ENCODE measurements at regions not wholly inside any gene's neighbourhood (a gene's known extent, or its start where the extent isn't known, plus 50 kb on each side); places are given as distances from the start of the nearest gene placed in this dataset.

- Histone ChIP-seq H4K20me1 (ENCODE audit: control insufficient read depth, extremely low read depth, insufficient read depth, low read length) (no peaks in the 10 kb centered on the region), H3K27ac (ENCODE audit: insufficient read depth, low read length) (no peak overlapping the region), H3K27me3 (ENCODE audit: control insufficient read depth, insufficient read depth, low read length) (no peaks in the 10 kb centered on the region), H3K9ac (ENCODE audit: insufficient read depth, low read length) (no peak overlapping the region), H3K36me3 (ENCODE audit: control insufficient read depth, insufficient read depth, low read length) (no peaks in the 10 kb centered on the region), H2AFZ (ENCODE audit: low read length) (no peak overlapping the region), H3K9me3 (ENCODE audit: control insufficient read depth, insufficient read depth, low read depth, low read length) (no peaks in the 10 kb centered on the region), H3K4me1 (ENCODE audit: control insufficient read depth, extremely low read depth, insufficient read depth, low read length) (no peaks in the 10 kb centered on the region), H3K4me3 (replicated peaks in 1 of 4; ENCODE audit: control extremely low read depth in 1 of 4, insufficient read depth in 1 of 4, low read depth in 3 of 4, low read length in 4 of 4) (no peak overlapping the region), H3K4me2 (ENCODE audit: extremely low read depth, insufficient read depth, low read length) (no peak overlapping the region), H3K79me2 (ENCODE audit: control insufficient read depth, insufficient read depth, low read length) (no peaks in the 10 kb centered on the region)
- TF ChIP-seq EZH2 (IDR thresholded peaks at IDR 0.05; ENCODE audit: low read length, missing control alignments): no peak
- TF ChIP-seq, protein P1, sequence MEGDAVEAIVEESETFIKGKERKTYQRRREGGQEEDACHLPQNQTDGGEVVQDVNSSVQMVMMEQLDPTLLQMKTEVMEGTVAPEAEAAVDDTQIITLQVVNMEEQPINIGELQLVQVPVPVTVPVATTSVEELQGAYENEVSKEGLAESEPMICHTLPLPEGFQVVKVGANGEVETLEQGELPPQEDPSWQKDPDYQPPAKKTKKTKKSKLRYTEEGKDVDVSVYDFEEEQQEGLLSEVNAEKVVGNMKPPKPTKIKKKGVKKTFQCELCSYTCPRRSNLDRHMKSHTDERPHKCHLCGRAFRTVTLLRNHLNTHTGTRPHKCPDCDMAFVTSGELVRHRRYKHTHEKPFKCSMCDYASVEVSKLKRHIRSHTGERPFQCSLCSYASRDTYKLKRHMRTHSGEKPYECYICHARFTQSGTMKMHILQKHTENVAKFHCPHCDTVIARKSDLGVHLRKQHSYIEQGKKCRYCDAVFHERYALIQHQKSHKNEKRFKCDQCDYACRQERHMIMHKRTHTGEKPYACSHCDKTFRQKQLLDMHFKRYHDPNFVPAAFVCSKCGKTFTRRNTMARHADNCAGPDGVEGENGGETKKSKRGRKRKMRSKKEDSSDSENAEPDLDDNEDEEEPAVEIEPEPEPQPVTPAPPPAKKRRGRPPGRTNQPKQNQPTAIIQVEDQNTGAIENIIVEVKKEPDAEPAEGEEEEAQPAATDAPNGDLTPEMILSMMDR (conservative IDR thresholded peaks at IDR 0.05 in 1 of 2, IDR thresholded peaks at IDR 0.05 in 1 of 2; ENCODE audit: low read depth in 1 of 2, low read length in 2 of 2): no peak
- no peak for DNase-seq (ENCODE audit: low read depth in 2 of 2)
Measured at GRCh38 chr7:35893649-35894048, 92.8 kb downstream of the SEPTIN7 start.

DNA sequence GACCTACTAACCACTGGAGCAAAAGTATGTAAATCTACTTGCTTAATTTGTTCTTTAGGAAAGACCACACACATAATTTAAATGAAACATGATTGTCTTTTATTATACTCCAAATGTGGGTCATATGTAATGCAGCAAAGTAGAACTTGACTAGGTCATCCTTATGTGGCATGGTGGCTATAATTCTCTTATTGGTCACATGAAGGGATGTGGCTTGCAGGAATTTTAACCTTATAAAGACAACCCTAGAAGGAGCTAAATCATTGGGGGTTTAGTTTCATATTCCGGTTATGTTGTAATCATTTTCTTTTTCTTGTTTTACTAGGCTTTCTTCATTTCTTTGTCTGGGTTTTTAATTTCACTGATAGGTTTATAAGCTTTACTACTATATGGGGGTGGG is 93.9 kb downstream of the SEPTIN7 start:
- Histone ChIP-seq H4K20me1 (ENCODE audit: control insufficient read depth, extremely low read depth, insufficient read depth, low read length) (no peaks in the 10 kb centered on the region), H3K27ac (ENCODE audit: insufficient read depth, low read length) (no peak overlapping the region), H3K79me2 (ENCODE audit: control insufficient read depth, insufficient read depth, low read length) (no peaks in the 10 kb centered on the region), H3K4me2 (ENCODE audit: extremely low read depth, insufficient read depth, low read length) (no peak overlapping the region), H3K9me3 (ENCODE audit: control insufficient read depth, insufficient read depth, low read depth, low read length) (no peaks in the 10 kb centered on the region), H3K9ac (ENCODE audit: insufficient read depth, low read length) (no peak overlapping the region), H3K36me3 (ENCODE audit: control insufficient read depth, insufficient read depth, low read length) (no peaks in the 10 kb centered on the region), H3K27me3 (ENCODE audit: control insufficient read depth, insufficient read depth, low read length) (no peaks in the 10 kb centered on the region), H3K4me1 (ENCODE audit: control insufficient read depth, extremely low read depth, insufficient read depth, low read length) (no peaks in the 10 kb centered on the region), H3K4me3 (replicated peaks in 1 of 4; ENCODE audit: control extremely low read depth in 1 of 4, insufficient read depth in 1 of 4, low read depth in 3 of 4, low read length in 4 of 4) (no peak overlapping the region), H2AFZ (ENCODE audit: low read length) (no peak overlapping the region)
- peak in 1 of 2 donors; percentile 22 for DNase-seq (ENCODE audit: low read depth in 2 of 2)
- TF ChIP-seq, protein P1 (conservative IDR thresholded peaks at IDR 0.05 in 1 of 2, IDR thresholded peaks at IDR 0.05 in 1 of 2; ENCODE audit: low read depth in 1 of 2, low read length in 2 of 2): no peak
- TF ChIP-seq EZH2 (IDR thresholded peaks at IDR 0.05; ENCODE audit: low read length, missing control alignments): no peak

DNA sequence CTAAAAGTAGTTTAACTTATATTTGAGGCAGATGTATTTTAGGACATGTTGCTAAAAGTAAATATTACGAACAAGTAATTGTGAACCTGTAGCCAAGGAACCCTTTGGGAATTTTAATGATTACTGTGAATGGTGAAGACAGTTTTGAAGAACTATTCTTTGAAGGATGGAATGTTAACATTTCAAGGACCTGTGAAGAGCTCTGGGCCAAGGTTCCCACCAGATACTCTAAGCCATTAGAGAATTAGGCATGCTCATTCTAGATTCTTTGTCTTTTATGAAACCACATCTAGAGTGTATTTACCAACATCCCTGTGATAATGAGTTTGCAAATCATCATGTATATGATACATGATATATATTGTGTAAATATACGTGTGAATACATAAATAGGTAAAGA is 99.8 kb downstream of the SEPTIN7 start:
- Histone ChIP-seq H3K27ac (ENCODE audit: insufficient read depth, low read length) (no peak overlapping the region), H3K79me2 (ENCODE audit: control insufficient read depth, insufficient read depth, low read length) (no peaks in the 10 kb centered on the region), H3K9ac (ENCODE audit: insufficient read depth, low read length) (no peak overlapping the region), H3K36me3 (ENCODE audit: control insufficient read depth, insufficient read depth, low read length) (no peaks in the 10 kb centered on the region), H3K4me3 (replicated peaks in 1 of 4; ENCODE audit: control extremely low read depth in 1 of 4, insufficient read depth in 1 of 4, low read depth in 3 of 4, low read length in 4 of 4) (no peak overlapping the region), H3K4me1 (ENCODE audit: control insufficient read depth, extremely low read depth, insufficient read depth, low read length) (no peaks in the 10 kb centered on the region), H2AFZ (ENCODE audit: low read length) (no peak overlapping the region), H3K9me3 (ENCODE audit: control insufficient read depth, insufficient read depth, low read depth, low read length) (no peaks in the 10 kb centered on the region), H4K20me1 (ENCODE audit: control insufficient read depth, extremely low read depth, insufficient read depth, low read length) (no peaks in the 10 kb centered on the region), H3K27me3 (ENCODE audit: control insufficient read depth, insufficient read depth, low read length) (no peaks in the 10 kb centered on the region), H3K4me2 (ENCODE audit: extremely low read depth, insufficient read depth, low read length) (no peak overlapping the region)
- TF ChIP-seq EZH2 (IDR thresholded peaks at IDR 0.05; ENCODE audit: low read length, missing control alignments): no peak
- TF ChIP-seq, protein P1 (conservative IDR thresholded peaks at IDR 0.05 in 1 of 2, IDR thresholded peaks at IDR 0.05 in 1 of 2; ENCODE audit: low read depth in 1 of 2, low read length in 2 of 2): no peak
- DNase-seq (ENCODE audit: low read depth in 2 of 2): no peak
